GM18858 (cell line): ENCODE measurements at regions not wholly inside any gene's neighbourhood (a gene's known extent, or its start where the extent isn't known, plus 50 kb on each side); places are given as distances from the start of the nearest gene placed in this dataset.

Source experiments
- ATAC-seq: cut with Tn5 transposase; IDR thresholded peaks from one replicate; pipeline ENCODE4 v1.9.1; 2021; ENCODE audit not compliant: unreplicated experiment

DNA sequence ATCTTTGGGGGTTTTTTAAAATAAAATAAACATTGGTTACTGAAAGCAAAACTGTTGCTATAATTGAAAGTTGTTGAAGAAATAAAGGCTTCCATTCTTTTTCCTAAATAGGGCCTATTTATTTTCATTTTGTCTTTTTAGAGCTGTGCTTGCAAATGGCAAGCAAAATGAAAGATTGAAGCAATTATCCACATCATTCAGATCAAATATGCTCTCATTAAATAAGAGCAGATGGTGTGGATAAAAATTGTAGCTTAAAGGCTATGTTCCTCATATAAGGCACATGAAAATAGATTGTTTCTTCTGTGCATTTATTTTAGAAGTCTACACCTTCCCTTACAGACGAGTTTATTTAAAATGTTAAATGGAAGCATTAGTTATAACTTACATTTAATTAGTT lies 1317.7 kb downstream of the MRPL39 start:
- no peak for ATAC-seq

DNA sequence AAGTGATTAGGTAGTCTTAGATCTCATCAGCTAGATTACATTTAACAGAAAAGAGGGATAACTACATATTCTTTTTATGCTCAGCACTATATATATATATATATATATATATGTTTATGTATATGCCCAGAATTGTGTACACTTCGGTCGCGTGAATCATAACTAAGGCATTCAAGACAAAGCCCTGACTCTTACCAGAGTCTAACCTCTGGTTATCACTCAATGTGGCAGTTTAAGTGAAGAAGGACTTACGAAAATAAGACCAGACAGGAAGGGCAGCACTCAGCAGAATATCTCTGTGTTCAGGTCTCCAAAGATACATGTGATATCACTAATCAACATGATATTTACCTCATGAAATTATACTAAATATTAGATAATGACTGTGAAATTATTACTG lies 1326.7 kb downstream of the MRPL39 start:
- no peak for ATAC-seq

DNA sequence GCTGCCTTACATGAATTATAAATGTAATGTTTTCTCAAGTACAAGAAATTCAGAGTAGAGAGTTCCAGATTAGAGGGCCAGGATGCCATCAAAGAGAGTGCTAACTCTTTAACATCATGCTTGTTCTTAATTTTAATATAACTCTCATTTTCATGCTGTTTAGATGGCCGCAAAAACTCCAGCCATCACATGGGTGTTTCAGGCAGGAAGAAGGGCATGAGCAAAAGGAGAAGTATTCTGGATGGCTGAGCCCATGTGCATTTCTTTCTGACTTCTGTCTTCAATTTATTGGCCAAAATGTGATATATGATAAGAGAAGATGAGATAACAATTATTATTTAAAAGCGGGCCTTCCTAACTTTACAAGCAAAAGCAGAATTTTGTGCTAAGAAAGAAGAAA lies 1328.6 kb downstream of the MRPL39 start:
- ATAC-seq = no peak

DNA sequence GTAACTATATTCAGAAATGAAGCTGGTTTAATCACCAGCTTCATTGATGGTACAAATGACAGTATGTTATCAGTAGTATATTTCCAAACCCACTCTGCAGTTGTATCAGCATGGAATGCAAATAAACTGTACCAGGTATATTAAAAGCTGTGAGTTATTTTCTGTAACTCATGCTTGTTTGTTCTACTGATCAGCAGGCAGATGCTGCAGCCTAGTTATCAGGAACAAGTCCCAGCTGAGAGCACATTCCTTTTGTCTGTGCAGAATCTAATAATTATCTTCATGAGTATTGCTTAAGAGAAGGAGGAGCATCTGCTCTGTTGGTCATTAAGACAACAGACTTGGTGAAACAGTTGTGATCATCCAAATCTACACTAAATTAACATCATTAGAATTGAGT lies 1331.1 kb downstream of the MRPL39 start:
- no peak for ATAC-seq

DNA sequence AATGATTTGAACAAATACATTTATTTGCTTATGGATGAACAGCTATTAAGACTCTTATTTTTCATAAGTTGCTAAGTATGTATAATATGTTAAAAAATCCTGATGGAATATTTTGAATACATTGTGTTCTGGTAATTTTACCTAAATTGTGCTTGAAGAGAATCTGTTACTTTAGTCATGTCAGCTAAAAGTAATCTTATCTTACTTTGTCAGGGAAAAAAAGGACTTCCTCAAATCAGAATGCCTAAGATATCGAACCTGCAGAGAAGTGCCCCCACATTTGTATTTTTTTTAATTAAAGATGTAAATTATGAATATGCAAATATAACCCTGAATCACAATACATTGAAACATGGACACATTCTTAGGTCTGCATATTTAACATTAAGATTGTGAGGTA lies 1331.7 kb downstream of the MRPL39 start:
- no peak for ATAC-seq

DNA sequence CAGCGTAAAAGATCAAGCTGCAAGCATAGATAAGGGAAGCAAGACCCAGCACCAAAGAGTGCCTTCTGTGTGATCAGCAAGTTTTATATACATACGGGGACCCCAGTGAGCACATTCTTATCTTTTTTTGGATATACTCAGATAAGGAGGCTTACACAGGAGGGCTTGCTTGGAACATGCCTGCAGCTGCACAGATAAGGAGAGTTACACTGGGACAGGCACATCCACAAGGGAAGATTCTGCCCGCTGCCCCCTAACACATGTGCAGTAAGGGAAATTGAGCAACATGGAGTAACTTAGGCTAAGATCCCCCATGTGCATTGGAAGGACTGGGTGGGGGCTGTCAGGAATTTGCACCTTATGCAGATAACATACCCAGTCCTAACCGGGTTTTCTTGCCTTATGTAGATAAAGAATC lies 1334.8 kb downstream of the MRPL39 start:
- ATAC-seq = no peak

DNA sequence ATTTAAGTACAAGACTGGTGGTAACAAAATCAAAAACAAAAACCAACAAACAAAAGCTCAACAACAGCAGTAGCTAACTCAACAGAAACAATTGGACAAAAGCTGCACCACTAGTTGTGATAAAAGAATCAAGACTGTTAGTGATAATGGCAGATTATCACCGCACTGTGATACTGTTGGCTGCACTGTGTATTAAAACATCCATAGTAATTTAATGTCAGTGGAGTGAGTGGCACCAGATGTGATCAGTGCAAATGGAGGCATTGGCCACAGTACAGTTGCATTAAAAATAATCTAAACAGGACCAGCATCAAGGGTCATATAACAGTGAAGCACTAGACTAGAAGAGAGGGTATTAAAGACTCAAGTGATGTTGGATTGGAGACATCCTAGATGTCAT lies 1341.3 kb downstream of the MRPL39 start:
- no peak for ATAC-seq

DNA sequence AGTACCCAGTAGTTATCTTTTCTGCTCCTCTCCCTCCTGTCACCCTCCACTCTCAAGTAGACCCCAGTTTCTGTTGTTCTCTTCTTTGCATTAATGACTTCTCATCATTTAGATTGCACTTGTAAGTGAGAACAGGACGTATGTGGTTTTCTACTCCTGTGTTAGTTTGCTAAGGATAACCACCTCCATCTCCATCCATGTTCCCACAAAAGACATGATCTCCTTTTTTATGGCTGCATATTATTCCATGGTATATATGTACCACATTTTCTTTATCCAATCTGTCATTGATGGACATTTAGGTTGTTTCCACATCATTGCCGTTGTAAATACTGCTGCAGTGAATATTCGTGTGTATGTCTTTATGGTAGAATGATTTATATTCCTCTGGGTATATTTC lies 1346.5 kb downstream of the MRPL39 start:
- ATAC-seq = no peak

DNA sequence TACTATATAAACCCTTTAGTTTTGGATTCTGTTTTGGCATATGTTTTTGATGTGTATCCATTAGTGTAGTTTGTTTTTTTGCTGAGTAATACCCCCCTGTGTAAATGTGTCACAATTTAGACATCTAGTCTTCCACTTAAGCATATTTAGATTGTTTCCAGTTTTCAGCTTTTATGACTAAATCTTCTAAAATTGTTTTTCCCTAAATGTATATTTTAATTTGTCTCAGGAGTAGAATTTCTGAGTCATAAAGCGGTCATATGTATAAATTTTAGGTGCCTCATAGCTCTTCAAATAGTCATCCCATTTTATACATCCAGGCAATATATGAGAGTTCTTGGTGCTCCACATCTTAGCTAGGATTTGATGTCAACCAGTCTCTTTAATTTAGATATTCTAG lies 1348.0 kb downstream of the MRPL39 start:
- no peak for ATAC-seq

DNA sequence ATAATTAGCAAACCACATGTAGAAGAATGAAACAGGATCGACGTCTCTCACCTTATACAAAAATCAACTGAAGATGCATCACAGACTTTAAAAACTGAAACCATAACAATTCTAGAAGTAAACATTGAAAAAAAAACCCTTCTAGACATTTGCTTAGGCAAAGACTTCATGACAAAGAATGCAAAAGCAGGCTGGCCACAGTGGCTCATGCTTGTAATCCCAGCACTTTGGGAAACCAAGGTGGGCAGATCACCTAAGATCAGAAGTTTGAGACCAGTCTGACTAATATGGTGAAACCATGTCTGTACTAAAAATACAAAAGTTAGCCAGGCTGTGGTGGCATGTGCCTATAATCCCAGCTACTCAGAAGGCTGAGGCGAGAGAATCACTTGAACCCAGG lies 1351.7 kb downstream of the MRPL39 start:
- peak; percentile 47 for ATAC-seq

DNA sequence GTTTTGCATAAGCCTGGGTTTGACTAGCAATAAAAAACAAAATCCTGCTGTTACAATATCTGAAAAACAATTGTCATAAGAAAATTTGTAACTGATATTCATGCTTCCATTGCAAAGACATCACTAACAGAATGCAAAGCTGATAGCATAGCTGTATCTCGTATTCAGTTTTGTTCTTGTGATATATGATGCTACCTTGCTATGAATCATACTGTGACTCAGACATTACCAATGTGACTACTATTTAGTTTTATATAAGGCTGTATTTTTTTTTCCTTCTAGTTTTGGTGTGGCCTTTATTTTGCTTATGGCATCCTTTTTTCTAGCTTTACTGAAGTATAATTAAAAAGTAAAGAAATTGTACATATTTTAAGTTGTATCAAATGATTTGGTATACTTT lies 1381.8 kb downstream of the MRPL39 start:
- no peak for ATAC-seq

DNA sequence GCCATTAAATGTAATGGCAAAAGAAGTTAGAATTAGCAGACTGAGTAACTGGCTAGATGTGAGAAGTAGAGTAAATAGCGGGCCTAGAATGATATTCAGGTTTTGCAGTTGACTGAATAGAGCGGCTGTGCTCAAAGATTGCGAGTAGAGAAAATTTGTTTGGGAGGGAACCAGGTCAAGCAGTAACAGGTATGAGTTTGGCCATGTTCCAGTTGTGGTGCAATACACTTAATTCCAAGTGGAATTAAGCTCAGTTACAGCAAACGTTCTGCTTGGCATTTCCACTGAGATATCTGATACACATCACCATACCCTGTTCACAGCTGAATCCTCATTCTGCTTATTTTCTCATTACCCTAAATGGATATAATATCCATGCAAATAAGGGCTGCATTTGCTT lies 1382.9 kb downstream of the MRPL39 start:
- ATAC-seq = no peak

DNA sequence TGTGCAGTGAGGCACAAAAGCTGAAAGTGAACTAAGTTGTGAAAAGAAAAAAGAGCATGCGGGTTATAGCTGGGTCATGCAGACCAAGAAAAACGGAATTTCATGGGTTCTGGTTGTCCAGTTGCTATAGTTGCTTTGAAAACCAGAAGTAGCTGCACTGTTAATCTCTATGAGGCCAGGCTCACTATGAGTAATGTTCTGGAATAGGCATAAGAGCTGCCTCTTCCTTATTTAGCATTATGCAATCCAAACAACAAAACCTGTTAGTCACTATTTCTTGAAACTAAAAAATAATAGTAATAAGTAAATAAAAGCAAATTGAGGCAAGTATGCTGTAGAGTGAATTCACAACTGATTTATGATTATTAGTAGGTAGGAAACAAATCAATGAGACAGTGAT lies 1383.7 kb downstream of the MRPL39 start:
- no peak for ATAC-seq

DNA sequence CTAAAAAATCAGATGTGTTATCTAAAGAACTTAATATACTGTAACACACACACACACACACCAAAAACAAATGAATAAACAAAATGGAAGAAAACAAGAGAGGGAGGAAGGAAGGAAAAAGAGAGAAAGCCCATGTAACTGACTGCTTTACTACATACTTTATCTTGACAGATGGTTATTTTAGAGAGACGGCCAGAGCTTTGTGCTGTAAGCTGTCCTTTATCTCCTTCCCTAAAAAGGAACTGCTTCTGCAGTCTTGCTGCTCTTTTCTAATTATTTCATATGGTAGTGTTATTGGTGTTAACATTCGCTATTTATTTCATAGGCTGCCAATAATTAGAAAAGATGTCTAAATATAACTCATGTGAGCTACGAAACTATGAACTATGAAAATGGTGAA lies 1384.6 kb downstream of the MRPL39 start:
- ATAC-seq = no peak

DNA sequence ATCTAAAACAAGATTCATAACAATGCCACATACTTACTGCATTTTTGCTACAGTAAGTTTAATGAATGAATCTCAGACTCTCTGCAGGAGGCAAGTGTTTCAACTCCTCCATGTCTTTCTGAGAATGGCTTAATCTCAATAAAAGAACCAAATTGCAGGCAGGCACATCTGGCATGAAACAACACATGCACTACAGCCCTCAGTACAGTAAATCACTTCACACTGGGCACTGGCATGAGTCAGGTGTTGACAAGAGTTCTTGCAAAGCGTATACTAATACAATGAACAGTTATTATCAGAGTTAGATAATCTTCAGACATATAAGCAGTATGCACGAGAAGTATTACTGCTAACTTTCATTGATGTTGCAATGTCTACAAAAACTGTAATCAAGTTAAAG lies 1386.8 kb downstream of the MRPL39 start:
- ATAC-seq = no peak

DNA sequence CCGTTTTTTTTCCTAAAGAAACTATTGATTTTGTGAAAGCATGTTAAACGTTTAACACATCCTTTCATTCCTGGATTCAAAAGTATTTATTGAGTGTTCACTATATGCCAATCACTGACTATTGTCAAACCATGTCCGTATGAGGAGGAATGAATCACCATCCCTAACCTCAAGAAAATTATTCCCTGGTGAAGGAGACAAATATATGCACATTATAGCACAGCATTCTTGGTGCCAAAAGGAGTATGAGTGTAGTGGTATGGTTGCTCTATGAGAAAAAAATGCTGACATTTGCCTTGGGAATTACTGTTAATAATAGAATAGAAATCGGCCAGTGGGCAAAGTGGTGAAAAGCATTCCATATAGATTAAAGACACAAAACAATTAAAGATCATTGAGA lies 1390.1 kb downstream of the MRPL39 start:
- no peak for ATAC-seq

DNA sequence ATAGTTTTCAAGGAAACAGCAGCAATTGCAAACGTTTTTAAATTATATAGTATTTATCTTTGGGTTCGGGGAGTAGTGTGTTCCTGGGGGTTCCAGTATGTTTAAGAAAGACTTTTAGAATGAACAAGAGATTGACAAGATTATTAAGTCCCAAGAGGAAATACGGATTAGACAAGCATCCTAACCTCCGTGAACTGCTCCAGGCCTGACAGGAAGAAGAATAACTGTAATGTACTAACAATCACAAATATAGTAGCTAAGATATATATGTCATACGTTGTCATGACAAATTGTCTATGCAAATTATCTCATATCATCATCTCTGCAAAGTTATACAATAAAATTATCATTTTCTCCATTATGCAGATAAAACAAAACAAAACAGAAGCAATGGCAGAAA lies 1397.2 kb downstream of the MRPL39 start:
- no peak for ATAC-seq

DNA sequence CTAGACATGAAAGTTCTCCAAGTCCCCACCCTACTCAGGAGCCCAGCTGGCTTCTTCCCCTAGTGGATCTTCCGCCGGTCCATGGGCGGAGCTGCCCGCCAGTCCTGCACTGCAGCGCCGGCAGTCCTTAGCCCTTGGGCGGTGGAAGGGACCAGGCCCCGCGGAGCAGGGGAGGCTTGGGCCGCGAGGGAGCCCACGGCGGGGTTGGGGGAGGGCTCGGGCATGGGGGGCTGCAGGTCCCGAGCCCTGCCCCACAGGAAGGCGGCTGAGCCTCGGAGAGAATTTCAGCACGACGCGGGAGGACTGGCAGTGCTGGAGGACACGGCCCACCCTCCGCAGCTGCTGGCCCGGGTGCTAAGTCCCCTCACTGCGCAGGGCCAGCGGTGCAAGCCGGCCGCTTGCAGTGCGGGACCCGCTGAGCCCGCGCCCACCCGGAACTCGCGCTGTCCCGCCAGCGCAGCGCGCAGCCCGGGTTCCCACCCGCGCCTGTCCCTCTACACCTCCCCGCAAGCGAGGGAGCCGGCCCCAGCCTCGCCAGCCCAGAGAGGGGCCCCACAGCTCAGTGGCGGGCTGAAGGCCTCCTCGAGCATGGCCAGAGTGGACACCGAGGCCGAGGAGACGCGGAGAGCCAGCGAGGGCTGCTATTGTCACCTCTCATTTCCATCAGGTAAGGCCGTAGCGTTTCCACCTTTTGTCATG lies 1398.6 kb downstream of the MRPL39 start:
- no peak for ATAC-seq

DNA sequence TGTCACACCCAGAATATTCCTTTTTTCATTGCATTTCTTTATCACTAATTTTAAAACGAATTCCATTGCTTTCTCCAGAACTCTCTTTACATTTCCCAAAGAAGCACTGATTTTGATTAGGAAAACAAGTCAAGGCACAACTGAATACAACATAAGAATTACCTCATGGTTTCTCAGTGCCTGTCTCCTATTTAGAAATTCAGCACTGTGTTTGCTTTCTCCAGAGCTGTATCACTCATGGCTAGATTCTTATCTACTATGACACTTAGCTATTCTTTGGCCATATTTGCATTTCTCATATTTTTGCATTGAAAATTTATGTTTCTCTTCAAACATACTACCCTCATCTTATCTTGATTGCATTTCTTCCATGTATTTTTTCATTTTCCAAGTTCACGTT lies 1402.0 kb downstream of the MRPL39 start:
- no peak for ATAC-seq

DNA sequence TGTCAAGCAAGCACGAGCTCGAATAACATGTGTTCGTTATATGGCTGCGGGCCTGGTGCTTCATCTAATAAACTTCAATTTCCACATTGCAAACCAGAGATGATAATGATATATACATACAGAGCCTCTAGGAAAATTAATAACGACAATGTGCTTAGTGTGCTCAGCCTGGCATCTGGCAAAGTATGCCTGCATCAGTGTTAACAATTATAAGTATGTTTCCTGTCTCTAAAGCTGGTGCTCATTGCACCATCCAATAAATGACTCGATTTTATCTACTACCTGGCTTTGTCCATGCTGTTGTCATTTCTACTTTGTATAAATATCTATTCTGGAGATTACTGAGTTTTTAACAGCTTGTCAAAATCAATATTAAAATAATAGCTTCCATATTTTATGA lies 1402.6 kb downstream of the MRPL39 start:
- ATAC-seq = no peak

DNA sequence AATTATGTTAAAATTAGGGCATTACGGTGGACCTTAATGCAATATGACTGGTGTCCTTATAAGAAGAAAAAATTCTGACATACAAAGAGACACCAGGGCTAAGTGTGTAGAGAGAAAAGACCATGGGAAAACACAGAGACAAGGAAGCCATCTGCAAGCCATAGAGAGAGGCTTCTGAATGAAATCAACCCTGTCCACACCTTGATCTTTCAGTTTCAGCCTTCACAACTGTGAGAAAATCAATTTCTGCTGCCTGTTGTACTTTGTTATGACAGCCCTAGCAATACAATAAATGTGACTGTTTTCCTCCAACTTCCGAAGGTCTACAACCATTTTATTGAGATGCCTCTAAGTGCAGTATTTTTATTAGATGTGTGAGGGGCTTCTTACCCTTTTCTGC lies 1407.2 kb downstream of the MRPL39 start:
- peak; percentile 52 for ATAC-seq

DNA sequence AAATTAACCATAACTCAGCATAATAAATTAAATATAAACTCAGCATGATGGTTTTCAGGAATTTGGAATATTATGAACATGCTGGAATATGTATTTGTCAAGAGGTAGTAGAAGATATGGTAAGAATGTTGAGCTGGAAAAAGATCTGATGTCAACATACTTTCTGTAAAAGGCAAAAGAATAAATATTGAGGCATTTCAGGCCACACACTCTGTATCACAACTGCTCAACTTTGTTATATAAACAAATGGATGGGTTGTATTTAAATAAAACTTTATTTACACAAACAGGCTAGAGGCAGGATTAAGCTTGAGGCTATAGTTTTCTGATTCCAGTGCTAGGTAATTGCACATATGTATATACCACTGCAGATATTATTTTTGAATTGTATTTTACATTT lies 1409.4 kb downstream of the MRPL39 start:
- ATAC-seq = no peak

DNA sequence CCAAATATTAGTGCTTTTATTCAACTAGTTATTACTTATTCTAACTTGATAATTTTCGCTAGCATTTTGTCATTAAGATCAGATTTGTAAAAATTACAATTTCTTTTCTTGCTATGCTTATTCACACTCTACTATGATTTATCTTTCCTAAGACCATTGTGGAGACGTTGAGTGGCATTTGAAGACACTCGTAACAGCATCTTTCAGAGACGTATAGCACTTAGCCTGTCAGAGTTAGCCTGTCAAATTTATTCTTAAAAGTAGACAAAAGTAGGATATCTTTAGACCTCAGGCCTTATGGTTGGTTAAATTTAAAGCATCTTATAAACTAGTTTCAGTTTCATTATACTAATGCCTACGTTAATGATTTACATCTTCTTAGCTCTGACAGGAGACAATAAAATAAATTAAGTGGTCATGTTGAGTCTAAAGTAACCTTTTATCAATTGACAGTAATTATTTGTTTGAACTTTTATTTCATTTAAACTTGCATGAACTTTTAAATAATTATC lies 1410.1 kb downstream of the MRPL39 start:
- ATAC-seq = no peak
